ENCODE measurements at regions not wholly inside any gene's neighbourhood (a gene's known extent, or its start where the extent isn't known, plus 50 kb on each side); places are given as distances from the start of the nearest gene placed in this dataset.
A peak's percentile ranks its signal among the peaks of the same experiment; 100 is the strongest.

DNA sequence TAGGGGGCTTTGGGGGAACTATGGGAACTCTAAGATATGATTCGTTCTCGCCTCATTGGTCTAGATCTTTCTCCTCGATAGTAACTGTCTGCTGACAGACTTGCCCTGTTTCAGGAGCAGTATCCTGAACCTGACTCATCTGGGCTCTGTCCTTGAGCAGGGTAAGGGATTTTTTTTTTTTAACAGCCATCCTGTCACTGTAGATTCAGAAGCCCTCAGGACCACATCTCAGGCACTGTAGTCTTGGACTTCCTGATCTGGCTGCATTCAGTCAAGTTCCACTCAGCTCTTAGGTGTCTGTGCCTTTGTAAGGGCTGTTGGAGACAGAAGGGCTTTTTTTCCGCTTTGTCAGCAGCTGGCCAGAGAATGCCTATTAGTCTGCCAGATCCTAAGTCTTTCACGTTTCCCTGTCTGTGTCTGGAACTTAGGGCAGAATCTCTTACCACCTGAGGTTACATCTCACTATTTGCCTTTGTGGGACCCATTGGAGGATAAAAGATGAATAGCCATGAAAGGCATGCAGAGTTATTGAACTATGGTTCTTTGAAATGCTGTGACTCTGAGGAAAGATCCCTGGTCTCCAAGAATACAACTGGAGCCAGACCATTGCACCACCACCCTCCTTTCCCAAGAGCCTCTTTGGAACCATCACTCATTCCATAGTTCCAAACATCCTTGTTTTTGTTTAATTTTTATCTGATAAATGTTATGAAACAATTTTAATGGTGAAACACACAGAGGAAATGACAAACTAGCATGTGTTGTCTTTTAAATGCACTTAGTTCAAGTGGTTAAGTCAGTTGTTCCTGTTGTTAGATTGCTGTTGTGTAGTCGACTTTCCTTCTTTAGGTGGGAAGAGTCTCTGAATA, 49.7 kb upstream of the MACF1 start:
- H3K4me1 Mint-ChIP-seq (ENCODE audit: low read depth): peaks cover 82% of the 10 kb centered on the region
- TF ChIP-seq, protein P1, sequence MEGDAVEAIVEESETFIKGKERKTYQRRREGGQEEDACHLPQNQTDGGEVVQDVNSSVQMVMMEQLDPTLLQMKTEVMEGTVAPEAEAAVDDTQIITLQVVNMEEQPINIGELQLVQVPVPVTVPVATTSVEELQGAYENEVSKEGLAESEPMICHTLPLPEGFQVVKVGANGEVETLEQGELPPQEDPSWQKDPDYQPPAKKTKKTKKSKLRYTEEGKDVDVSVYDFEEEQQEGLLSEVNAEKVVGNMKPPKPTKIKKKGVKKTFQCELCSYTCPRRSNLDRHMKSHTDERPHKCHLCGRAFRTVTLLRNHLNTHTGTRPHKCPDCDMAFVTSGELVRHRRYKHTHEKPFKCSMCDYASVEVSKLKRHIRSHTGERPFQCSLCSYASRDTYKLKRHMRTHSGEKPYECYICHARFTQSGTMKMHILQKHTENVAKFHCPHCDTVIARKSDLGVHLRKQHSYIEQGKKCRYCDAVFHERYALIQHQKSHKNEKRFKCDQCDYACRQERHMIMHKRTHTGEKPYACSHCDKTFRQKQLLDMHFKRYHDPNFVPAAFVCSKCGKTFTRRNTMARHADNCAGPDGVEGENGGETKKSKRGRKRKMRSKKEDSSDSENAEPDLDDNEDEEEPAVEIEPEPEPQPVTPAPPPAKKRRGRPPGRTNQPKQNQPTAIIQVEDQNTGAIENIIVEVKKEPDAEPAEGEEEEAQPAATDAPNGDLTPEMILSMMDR (IDR thresholded peaks at IDR 0.05): no peak

More for the DNA sequence above, 49.7 kb upstream of the MACF1 start:
- Mint-ChIP-seq H3K36me3 (ENCODE audit: low read depth) (peaks cover 9% of the 10 kb centered on the region), H3K27ac (peak overlapping the region; percentile 89), H3K27me3 (ENCODE audit: insufficient read depth) (peaks cover 4% of the 10 kb centered on the region; the same call in 1 of the 2 replicates), H3K9me3 (no peaks in the 10 kb centered on the region), H3K4me3 (peak overlapping the region; percentile 23)
- peak; percentile 63 for DNase-seq

Measured in HFFc6 (cell line).